IPS-18a (cell line): ENCODE measurements at regions not wholly inside any gene's neighbourhood (a gene's known extent, or its start where the extent isn't known, plus 50 kb on each side); places are given as distances from the start of the nearest gene placed in this dataset.
"Not testable (repeated sequence)": the region's sequence is repeated elsewhere in the genome, so short reads cannot be mapped to it uniquely, and the experiment has no call there.

Source experiments
- H3K27ac ChIP-seq: one replicate; pipeline ENCODE4 v1.5.1; 2013; ENCODE audit warnings: low read length
- H3K27me3 ChIP-seq: one replicate; pipeline ENCODE4 v1.6.1; 2013; ENCODE audit warnings: mild to moderate bottlenecking, low read length; ENCODE audit not compliant: control insufficient read depth, insufficient read depth
- H3K36me3 ChIP-seq: one replicate; pipeline ENCODE4 v1.6.1; 2013; ENCODE audit warnings: low read depth, low read length; ENCODE audit not compliant: control insufficient read depth
- H3K4me1 ChIP-seq: one replicate; pipeline ENCODE4 v1.6.1; 2013; ENCODE audit warnings: low read depth, low read length; ENCODE audit not compliant: control insufficient read depth
- H3K4me3 ChIP-seq: one replicate; pipeline ENCODE4 v1.5.1; 2013; ENCODE audit warnings: low read length
- H3K9ac ChIP-seq: one replicate; pipeline ENCODE4 v1.6.1; 2013; ENCODE audit warnings: mild to moderate bottlenecking, low read length, moderate library complexity
- H3K9me3 ChIP-seq: one replicate; pipeline ENCODE4 v1.6.1; 2013; ENCODE audit warnings: low read depth, low read length; ENCODE audit not compliant: control insufficient read depth

DNA sequence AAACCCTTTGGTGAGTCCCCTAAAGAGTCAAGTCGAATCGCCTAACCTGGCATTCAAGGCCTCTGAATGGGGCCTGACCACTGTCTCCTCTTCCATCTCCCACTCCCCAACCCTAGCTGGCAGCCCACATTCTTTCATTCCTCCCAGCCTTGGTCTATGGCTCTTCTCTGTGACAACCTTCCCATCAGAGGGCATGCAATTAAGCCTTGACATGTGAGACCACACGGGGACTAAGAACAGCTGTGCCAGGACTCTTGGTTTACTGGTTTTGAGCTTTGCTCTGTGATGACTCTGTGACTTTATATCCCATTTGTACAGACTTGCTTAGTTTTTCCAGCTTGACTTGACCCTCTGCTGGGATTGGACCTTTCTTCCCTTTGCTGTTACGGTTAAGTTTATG is 116.6 kb downstream of the BUB3 start:
- Histone ChIP-seq H3K27ac (no peak overlapping the region), H3K27me3 (peaks cover 7% of the 10 kb centered on the region), H3K9me3 (no peaks in the 10 kb centered on the region), H3K4me1 (peaks cover 7% of the 10 kb centered on the region), H3K4me3 (no peak overlapping the region), H3K36me3 (no peaks in the 10 kb centered on the region), H3K9ac (no peak overlapping the region)

- peaks cover 7% of the 10 kb centered on the region for H3K4me1 ChIP-seq
- no peak overlapping the region for H3K4me3 ChIP-seq
- no peak overlapping the region for H3K9ac ChIP-seq
Measured at GRCh38 chr10:123272171-123272570, 118.0 kb downstream of the BUB3 start.

GRCh38 chr10:123274306-123275135 is 120.3 kb downstream of the BUB3 start:
- H3K36me3 ChIP-seq, result no peaks in the 10 kb centered on the region
- no peak overlapping the region for H3K9ac ChIP-seq
- peaks cover 10% of the 10 kb centered on the region for H3K27me3 ChIP-seq
- no peak overlapping the region for H3K27ac ChIP-seq
- H3K4me1 ChIP-seq, result peaks cover 7% of the 10 kb centered on the region
- no peaks in the 10 kb centered on the region for H3K9me3 ChIP-seq
- H3K4me3 ChIP-seq, result peak overlapping the region; percentile 35

More at GRCh38 chr10:123272171-123272570, 118.0 kb downstream of the BUB3 start:
- no peak overlapping the region for H3K27ac ChIP-seq
- H3K36me3 ChIP-seq, result no peaks in the 10 kb centered on the region
- no peaks in the 10 kb centered on the region for H3K9me3 ChIP-seq
- H3K27me3 ChIP-seq, result peaks cover 10% of the 10 kb centered on the region

DNA sequence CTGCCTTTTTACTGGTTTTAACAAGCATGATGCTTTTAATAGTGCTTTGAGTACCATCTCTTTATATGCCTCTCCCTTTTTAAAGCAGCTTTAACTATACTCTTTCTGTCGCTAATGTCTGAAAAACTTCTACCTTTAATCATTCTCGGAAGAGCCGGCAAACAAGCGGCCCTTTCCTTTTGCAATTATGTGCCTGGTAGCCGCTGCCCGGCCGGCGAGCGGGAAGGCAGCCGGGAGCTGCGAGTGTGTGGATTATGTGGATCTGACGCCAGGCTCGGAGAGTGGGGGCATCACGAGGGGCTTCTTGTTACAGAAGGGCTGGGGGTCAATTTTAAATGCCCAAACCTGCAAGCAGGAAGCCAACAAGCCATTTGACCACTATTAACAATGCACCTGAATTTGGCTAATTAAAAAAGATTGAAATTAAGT is 120.9 kb downstream of the BUB3 start:
- Histone ChIP-seq H3K9me3 (no peaks in the 10 kb centered on the region), H3K9ac (no peak overlapping the region)

GRCh38 chr10:123278445-123278844 is 124.2 kb downstream of the BUB3 start:
- H3K9ac ChIP-seq, result no peak overlapping the region
- no peak overlapping the region for H3K27ac ChIP-seq
- H3K4me1 ChIP-seq, result peaks cover 7% of the 10 kb centered on the region

More for the DNA sequence above, 120.9 kb downstream of the BUB3 start:
- H3K4me3 ChIP-seq, result peak overlapping the region; percentile 35
- no peak overlapping the region for H3K27ac ChIP-seq
- peaks cover 7% of the 10 kb centered on the region for H3K4me1 ChIP-seq
- peaks cover 10% of the 10 kb centered on the region for H3K27me3 ChIP-seq
- H3K36me3 ChIP-seq, result no peaks in the 10 kb centered on the region

GRCh38 chr10:123283371-123283770 is 129.2 kb downstream of the BUB3 start:
- not testable (repeated sequence) for H3K4me3 ChIP-seq, H3K9ac ChIP-seq, H3K27ac ChIP-seq, H3K4me1 ChIP-seq, H3K9me3 ChIP-seq, H3K36me3 ChIP-seq, H3K27me3 ChIP-seq

More at GRCh38 chr10:123278445-123278844, 124.2 kb downstream of the BUB3 start:
- peaks cover 10% of the 10 kb centered on the region for H3K27me3 ChIP-seq
- H3K36me3 ChIP-seq, result no peaks in the 10 kb centered on the region
- no peaks in the 10 kb centered on the region for H3K9me3 ChIP-seq
- H3K4me3 ChIP-seq, result no peak overlapping the region

- Histone ChIP-seq H3K27me3 (no peaks in the 10 kb centered on the region), H3K27ac (no peak overlapping the region), H3K36me3 (no peaks in the 10 kb centered on the region), H3K9me3 (no peaks in the 10 kb centered on the region), H3K4me3 (no peak overlapping the region), H3K9ac (no peak overlapping the region), H3K4me1 (no peaks in the 10 kb centered on the region)
Measured at GRCh38 chr10:123284022-123284421, 129.8 kb downstream of the BUB3 start.

DNA sequence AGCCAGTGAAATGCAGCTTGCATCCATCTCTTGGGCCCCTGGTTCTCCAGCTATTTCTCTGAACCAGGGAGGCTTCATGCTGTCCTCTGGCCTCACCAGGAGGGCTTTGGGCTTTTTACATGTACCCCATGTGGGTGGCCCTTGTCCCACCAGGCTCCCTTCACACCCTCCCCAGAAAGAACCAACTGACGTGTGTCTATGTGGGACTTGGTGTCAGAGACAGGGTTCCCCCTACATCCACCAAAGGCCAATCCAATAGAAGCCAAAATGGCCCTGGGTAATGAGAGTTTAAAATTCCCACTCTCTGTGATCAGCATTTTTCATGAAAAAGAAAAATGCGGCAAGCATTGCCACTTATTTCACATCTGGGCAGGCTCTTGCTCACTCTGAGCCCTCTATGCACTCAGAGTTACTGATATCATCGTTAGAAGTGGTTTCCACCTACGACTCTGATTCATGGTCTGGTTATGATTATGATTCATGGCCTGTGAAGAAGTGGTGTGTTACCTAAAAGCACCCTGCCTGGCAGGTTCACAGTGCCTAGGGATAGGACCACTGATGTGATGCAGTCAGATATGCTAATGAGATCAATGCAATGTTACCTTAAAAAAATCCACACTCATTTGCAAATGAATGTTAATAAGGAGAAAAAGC is 133.5 kb downstream of the BUB3 start:
- no peaks in the 10 kb centered on the region for H3K4me1 ChIP-seq
- no peaks in the 10 kb centered on the region for H3K36me3 ChIP-seq
- no peaks in the 10 kb centered on the region for H3K27me3 ChIP-seq
- H3K9ac ChIP-seq, result no peak overlapping the region
- H3K9me3 ChIP-seq, result no peaks in the 10 kb centered on the region
- H3K4me3 ChIP-seq, result no peak overlapping the region
- no peak overlapping the region for H3K27ac ChIP-seq

GRCh38 chr10:123289432-123289831 is 135.2 kb downstream of the BUB3 start:
- Histone ChIP-seq H3K36me3 (no peaks in the 10 kb centered on the region), H3K9me3 (no peaks in the 10 kb centered on the region), H3K27me3 (no peaks in the 10 kb centered on the region), H3K4me3 (no peak overlapping the region), H3K9ac (no peak overlapping the region), H3K27ac (no peak overlapping the region), H3K4me1 (no peaks in the 10 kb centered on the region)

DNA sequence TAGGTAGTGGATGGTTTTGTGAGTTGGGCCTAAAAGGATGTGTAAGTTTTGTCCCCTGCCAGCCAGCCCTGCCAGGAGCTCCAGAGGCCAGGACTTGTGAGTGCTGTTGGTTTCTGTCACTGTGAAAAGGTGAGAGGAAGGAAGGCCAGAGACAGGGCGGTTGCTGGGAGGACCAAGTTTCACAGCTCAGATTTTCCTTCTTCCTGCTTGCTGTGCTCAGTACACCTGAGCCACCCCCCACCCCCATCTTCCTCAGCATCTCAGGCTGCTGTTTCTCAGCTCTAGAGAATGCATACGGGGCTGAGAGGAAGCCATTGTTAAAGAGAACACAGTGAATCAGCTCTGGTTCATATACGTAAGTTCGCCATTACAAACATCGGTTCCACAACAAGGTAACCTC is 139.9 kb downstream of the BUB3 start:
- no peaks in the 10 kb centered on the region for H3K27me3 ChIP-seq
- H3K4me3 ChIP-seq, result no peak overlapping the region
- no peak overlapping the region for H3K27ac ChIP-seq
- no peaks in the 10 kb centered on the region for H3K36me3 ChIP-seq
- H3K9ac ChIP-seq, result no peak overlapping the region
- H3K4me1 ChIP-seq, result no peaks in the 10 kb centered on the region
- H3K9me3 ChIP-seq, result no peaks in the 10 kb centered on the region

DNA sequence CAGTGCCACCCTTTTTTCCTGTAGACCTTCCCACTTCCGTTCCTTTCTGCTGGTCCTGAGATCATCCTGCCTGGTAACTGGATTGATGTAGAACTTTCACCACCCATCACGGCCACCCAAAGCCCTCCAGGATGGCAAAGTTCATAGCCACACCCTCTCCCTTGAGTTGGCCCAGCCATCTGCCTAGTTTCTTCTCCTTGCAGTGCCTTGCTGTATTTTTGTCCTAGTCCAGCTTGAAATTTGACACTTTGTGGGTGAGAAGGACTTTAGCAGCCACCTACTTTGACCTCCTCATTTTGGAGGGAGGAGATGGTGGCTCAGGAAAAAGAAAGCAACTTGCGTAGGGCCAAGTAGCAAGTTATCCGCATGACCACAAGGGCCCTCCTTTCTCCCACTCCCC is 140.7 kb downstream of the BUB3 start:
- Histone ChIP-seq H3K27me3 (no peaks in the 10 kb centered on the region), H3K9ac (no peak overlapping the region), H3K36me3 (no peaks in the 10 kb centered on the region), H3K27ac (no peak overlapping the region), H3K4me1 (no peaks in the 10 kb centered on the region), H3K9me3 (no peaks in the 10 kb centered on the region), H3K4me3 (no peak overlapping the region)

- Histone ChIP-seq H3K27ac (no peak overlapping the region), H3K4me3 (no peak overlapping the region), H3K9ac (no peak overlapping the region), H3K4me1 (no peaks in the 10 kb centered on the region), H3K36me3 (no peaks in the 10 kb centered on the region), H3K27me3 (no peaks in the 10 kb centered on the region), H3K9me3 (no peaks in the 10 kb centered on the region)
Measured at GRCh38 chr10:123295644-123296043, 141.4 kb downstream of the BUB3 start.
